Mesenchymal stem cell (in vitro differentiated cells and primary cell): ENCODE measurements at regions not wholly inside any gene's neighbourhood (a gene's known extent, or its start where the extent isn't known, plus 50 kb on each side); places are given as distances from the start of the nearest gene placed in this dataset.

Experiments
- DNase-seq: peaks from one replicate; pipeline ENCODE4 v3.0.0-alpha.2; 2013
- H2AFZ ChIP-seq: one replicate; pipeline ENCODE4 v1.6.1; 2013; ENCODE audit warnings: low read depth, mild to moderate bottlenecking, control low read depth, inconsistent platforms, low read length, moderate library complexity
- H2AK5ac ChIP-seq: 2 replicates; pipeline ENCODE4 v1.6.1; 2013; ENCODE audit warnings: low read length, moderate library complexity, mild to moderate bottlenecking, inconsistent platforms; ENCODE audit not compliant: severe bottlenecking
- H2BK120ac ChIP-seq: one replicate; pipeline ENCODE4 v1.6.1; 2013; ENCODE audit warnings: low read depth, mild to moderate bottlenecking, inconsistent platforms, low read length, moderate library complexity
- H2BK12ac ChIP-seq, 2 experiments: one replicate each; pipeline ENCODE4 v1.6.1; 2013; ENCODE audit warnings: inconsistent platforms in 2 of 2, low read length in 2 of 2, mild to moderate bottlenecking in 2 of 2, moderate library complexity in 2 of 2, control low read depth in 1 of 2
- H2BK15ac ChIP-seq: one replicate; pipeline ENCODE4 v1.6.1; 2013; ENCODE audit warnings: mild to moderate bottlenecking, low read depth, inconsistent platforms; ENCODE audit not compliant: poor library complexity, severe bottlenecking
- H2BK5ac ChIP-seq: 2 replicates; pipeline ENCODE4 v1.6.1; 2013; ENCODE audit warnings: low read depth, mild to moderate bottlenecking, low read length, control low read depth, inconsistent platforms; ENCODE audit not compliant: poor library complexity, severe bottlenecking
- H3K14ac ChIP-seq, 2 experiments: one replicate each; pipeline ENCODE4 v1.6.1; 2013; ENCODE audit warnings: inconsistent platforms in 2 of 2, low read length in 2 of 2, control low read depth in 1 of 2, mild to moderate bottlenecking in 1 of 2, moderate library complexity in 1 of 2
- H3K18ac ChIP-seq, 2 experiments: one replicate each; pipeline ENCODE4 v1.6.1; 2013; ENCODE audit warnings: inconsistent platforms in 2 of 2, low read length in 2 of 2, control low read depth in 1 of 2, low read depth in 1 of 2, mild to moderate bottlenecking in 1 of 2
- H3K23ac ChIP-seq, 2 experiments: one replicate each; pipeline ENCODE4 v1.6.1; 2013; ENCODE audit warnings: inconsistent platforms in 2 of 2, low read length in 2 of 2, mild to moderate bottlenecking in 2 of 2, moderate library complexity in 2 of 2, control low read depth in 1 of 2
- H3K27ac ChIP-seq: 2 replicates; pipeline ENCODE4 v1.5.1; 2013; ENCODE audit warnings: mild to moderate bottlenecking, moderate library complexity, low read length, control low read depth, inconsistent platforms; ENCODE audit not compliant: poor library complexity, severe bottlenecking
- H3K27me3 ChIP-seq, 2 experiments: 2 replicates each; pipeline versions ENCODE4 v1.6.1 to v1.7.0; 2013; ENCODE audit warnings: low read length in 2 of 2, mild to moderate bottlenecking in 2 of 2, moderate library complexity in 2 of 2, control low read depth in 1 of 2, inconsistent platforms in 1 of 2; ENCODE audit not compliant: control insufficient read depth in 1 of 2, insufficient read depth in 1 of 2
- H3K36me3 ChIP-seq, 2 experiments: 2 replicates each; pipeline versions ENCODE4 v1.6.1 to v1.7.0; 2013; ENCODE audit warnings: low read length in 2 of 2, control low read depth in 1 of 2, inconsistent platforms in 1 of 2, low read depth in 1 of 2, mild to moderate bottlenecking in 1 of 2; ENCODE audit not compliant: insufficient read depth in 2 of 2, control insufficient read depth in 1 of 2
- H3K4ac ChIP-seq, 2 experiments: one replicate each; pipeline ENCODE4 v1.6.1; 2013; ENCODE audit warnings: inconsistent platforms in 2 of 2, low read length in 2 of 2, mild to moderate bottlenecking in 2 of 2, moderate library complexity in 2 of 2, control low read depth in 1 of 2, low read depth in 1 of 2
- H3K4me1 ChIP-seq: 2 replicates; pipeline ENCODE4 v1.6.1; 2013; ENCODE audit warnings: low read depth, low read length, control low read depth; ENCODE audit not compliant: control insufficient read depth, insufficient read depth
- H3K4me2 ChIP-seq: 2 replicates; pipeline ENCODE4 v1.6.1; 2013; ENCODE audit warnings: low read length, mild to moderate bottlenecking, inconsistent platforms; ENCODE audit not compliant: poor library complexity, severe bottlenecking
- H3K4me3 ChIP-seq, 2 experiments: 2 replicates each; pipeline versions ENCODE4 v1.5.1 to v1.7.0; 2013; ENCODE audit warnings: low read length in 2 of 2, mild to moderate bottlenecking in 2 of 2, control low read depth in 1 of 2, low read depth in 1 of 2; ENCODE audit not compliant: insufficient read depth in 1 of 2
- H3K79me1 ChIP-seq: replicated peaks from 2 replicates; pipeline ENCODE4 v1.6.1; 2013; ENCODE audit warnings: mild to moderate bottlenecking, control low read depth, low read length, inconsistent platforms; ENCODE audit not compliant: poor library complexity, severe bottlenecking
- H3K9ac ChIP-seq: 2 replicates; pipeline ENCODE4 v1.7.0; 2013; ENCODE audit warnings: mild to moderate bottlenecking, low read length, moderate library complexity
- H3K9me3 ChIP-seq: 2 replicates; pipeline ENCODE4 v1.7.0; 2013; ENCODE audit warnings: mild to moderate bottlenecking, low read length; ENCODE audit not compliant: control insufficient read depth
- H4K8ac ChIP-seq: one replicate; pipeline ENCODE4 v1.6.1; 2013; ENCODE audit warnings: inconsistent platforms, mild to moderate bottlenecking, low read length, moderate library complexity
- H4K91ac ChIP-seq: one replicate; pipeline ENCODE4 v1.6.1; 2013; ENCODE audit warnings: mild to moderate bottlenecking, low read length, inconsistent platforms
- WGBS: methylation state at CpG from one replicate; pipeline ENCODE4 v1.1.7; 2013; ENCODE audit warnings: mixed read lengths; 5-methylcytosine and 5-hydroxymethylcytosine counted together

DNA sequence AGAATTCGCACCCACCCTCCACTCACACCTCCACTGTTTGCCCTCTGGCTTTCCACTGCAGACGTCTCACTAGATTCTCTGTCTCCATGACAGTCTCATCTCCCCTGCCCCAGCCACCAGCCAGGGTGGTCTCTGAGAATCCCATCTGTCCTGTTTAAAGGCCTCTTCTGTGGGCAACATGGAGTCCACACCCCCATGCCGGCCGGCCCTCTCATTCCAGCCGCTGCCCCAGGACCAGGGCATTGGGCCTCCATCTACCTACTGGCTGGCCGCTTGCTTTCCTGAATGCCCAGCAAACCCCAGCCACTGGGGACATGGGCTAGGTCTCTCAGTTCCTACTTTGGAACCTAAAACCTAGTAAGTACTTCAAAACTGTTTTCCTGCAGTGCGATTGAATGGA lies 65.6 kb upstream of the RUFY1 start:
- H3K27ac ChIP-seq: no peak overlapping the region
- no peaks in the 10 kb centered on the region for H3K4me1 ChIP-seq
- H2BK5ac ChIP-seq: no peak overlapping the region
- H2BK120ac ChIP-seq: no peak overlapping the region
- H2BK15ac ChIP-seq: no peak overlapping the region
- no peak overlapping the region for H4K91ac ChIP-seq
- H2AK5ac ChIP-seq: no peak overlapping the region
- H3K79me1 ChIP-seq: no peaks in the 10 kb centered on the region
- H2AFZ ChIP-seq: no peak overlapping the region
- no peak overlapping the region for H4K8ac ChIP-seq
- H3K4me2 ChIP-seq: no peak overlapping the region
- H3K4ac ChIP-seq: no peak overlapping the region
- no peak overlapping the region for H3K14ac ChIP-seq
- H3K4me3 ChIP-seq: no peak overlapping the region
- H3K27me3 ChIP-seq: no peaks in the 10 kb centered on the region
- H3K23ac ChIP-seq: no peak overlapping the region
- WGBS: 90% methylated on average over 6 of the region's 7 CpGs
- H2BK12ac ChIP-seq: no peak overlapping the region
- no peak for DNase-seq
- no peak overlapping the region for H3K9ac ChIP-seq
- H3K9me3 ChIP-seq: no peaks in the 10 kb centered on the region
- H3K18ac ChIP-seq: no peak overlapping the region
- H3K36me3 ChIP-seq: no peaks in the 10 kb centered on the region

DNA sequence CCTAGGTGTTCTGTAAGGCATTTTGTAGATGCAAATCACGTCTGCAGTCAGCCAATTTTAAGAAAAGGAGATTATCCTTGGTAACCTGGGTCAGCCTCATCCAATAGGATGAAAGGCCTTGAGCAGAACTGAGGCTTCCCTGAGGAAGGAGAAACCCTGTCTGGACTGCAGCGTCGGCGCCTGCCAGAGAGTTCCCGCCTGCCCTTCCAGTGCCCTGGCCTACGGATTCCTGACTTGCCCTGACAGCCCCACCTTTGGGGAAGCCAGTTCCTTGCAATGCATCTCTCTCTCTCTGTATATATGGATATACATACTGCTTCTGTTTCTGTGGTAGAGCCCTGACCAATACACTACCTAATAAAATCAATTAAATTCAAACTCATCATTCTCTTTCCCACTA lies 66.2 kb upstream of the RUFY1 start:
- no peak overlapping the region for H3K14ac ChIP-seq
- no peak for DNase-seq
- no peak overlapping the region for H2BK5ac ChIP-seq
- no peak overlapping the region for H4K91ac ChIP-seq
- H2AK5ac ChIP-seq: no peak overlapping the region
- H3K9me3 ChIP-seq: no peaks in the 10 kb centered on the region
- H4K8ac ChIP-seq: no peak overlapping the region
- H3K79me1 ChIP-seq: no peaks in the 10 kb centered on the region
- H3K9ac ChIP-seq: no peak overlapping the region
- no peaks in the 10 kb centered on the region for H3K27me3 ChIP-seq
- H3K4me1 ChIP-seq: no peaks in the 10 kb centered on the region
- no peak overlapping the region for H3K18ac ChIP-seq
- no peak overlapping the region for H3K23ac ChIP-seq
- no peak overlapping the region for H3K4me3 ChIP-seq
- no peak overlapping the region for H2AFZ ChIP-seq
- WGBS: 77% methylated on average over 5 of the region's 6 CpGs
- no peak overlapping the region for H3K4me2 ChIP-seq
- no peak overlapping the region for H2BK12ac ChIP-seq
- no peak overlapping the region for H3K4ac ChIP-seq
- H3K36me3 ChIP-seq: no peaks in the 10 kb centered on the region
- no peak overlapping the region for H2BK15ac ChIP-seq
- H3K27ac ChIP-seq: no peak overlapping the region
- H2BK120ac ChIP-seq: no peak overlapping the region

- Histone ChIP-seq H3K4me3 (no peak overlapping the region), H2BK12ac (no peak overlapping the region), H3K79me1 (no peaks in the 10 kb centered on the region), H2BK15ac (no peak overlapping the region), H3K9ac (no peak overlapping the region), H2AFZ (no peak overlapping the region), H2AK5ac (no peak overlapping the region), H3K27ac (no peak overlapping the region), H3K14ac (no peak overlapping the region), H3K23ac (no peak overlapping the region), H4K91ac (no peak overlapping the region), H3K18ac (no peak overlapping the region), H2BK5ac (no peak overlapping the region), H3K27me3 (no peaks in the 10 kb centered on the region), H3K4me2 (no peak overlapping the region), H2BK120ac (no peak overlapping the region), H3K9me3 (no peaks in the 10 kb centered on the region), H4K8ac (no peak overlapping the region), H3K36me3 (no peaks in the 10 kb centered on the region), H3K4ac (no peak overlapping the region), H3K4me1 (no peaks in the 10 kb centered on the region)
- DNase-seq: no peak
- 86% methylated on average over 3 of the region's 5 CpGs for WGBS
These were observed 71.7 kb upstream of the RUFY1 start for GRCh38 chr5:179478624-179479023.

GRCh38 chr5:179475208-179475751 lies 75.1 kb upstream of the RUFY1 start:
- Histone ChIP-seq H3K4me1 (no peaks in the 10 kb centered on the region), H2AFZ (no peak overlapping the region), H4K8ac (no peak overlapping the region), H3K4me2 (no peak overlapping the region), H3K9ac (no peak overlapping the region), H2BK120ac (no peak overlapping the region), H2BK12ac (no peak overlapping the region), H3K4me3 (no peak overlapping the region), H3K4ac (no peak overlapping the region), H4K91ac (no peak overlapping the region), H2BK5ac (no peak overlapping the region), H3K27ac (no peak overlapping the region), H3K9me3 (no peaks in the 10 kb centered on the region), H2AK5ac (no peak overlapping the region), H3K79me1 (no peaks in the 10 kb centered on the region), H3K27me3 (no peaks in the 10 kb centered on the region), H3K36me3 (no peaks in the 10 kb centered on the region), H3K23ac (no peak overlapping the region), H2BK15ac (no peak overlapping the region), H3K18ac (no peak overlapping the region), H3K14ac (no peak overlapping the region)
- 48% methylated on average over 19 of the region's 19 CpGs for WGBS
- DNase-seq: peak; percentile 19
